PFSK-1 (cell line): ENCODE measurements at regions not wholly inside any gene's neighbourhood (a gene's known extent, or its start where the extent isn't known, plus 50 kb on each side); places are given as distances from the start of the nearest gene placed in this dataset.

Source experiments
- FOXP2 ChIP-seq: optimal IDR thresholded peaks from 2 replicates; pipeline ENCODE3; 2011; ENCODE audit warnings: borderline replicate concordance, control low read depth, inconsistent platforms; ENCODE audit not compliant: insufficient read depth; ENCODE audit errors: extremely low read length, extremely low read depth
- POLR2AphosphoS5 ChIP-seq: IDR thresholded peaks from 2 replicates; pipeline ENCODE4 v1.6.1; 2012; ENCODE audit warnings: low read depth, mild to moderate bottlenecking, control low read depth, low read length, moderate library complexity
- SIN3A ChIP-seq: IDR thresholded peaks from 2 replicates; pipeline ENCODE4 v1.6.1; 2012; ENCODE audit warnings: mild to moderate bottlenecking, low read length, moderate library complexity, borderline replicate concordance; ENCODE audit not compliant: insufficient read depth
- TAF1 ChIP-seq: IDR thresholded peaks from 2 replicates; pipeline ENCODE4 v1.6.1; 2012; ENCODE audit warnings: low read length, control low read depth, borderline replicate concordance; ENCODE audit not compliant: insufficient read depth
- TF ChIP-seq, protein P1 (sequence below), 2 experiments: IDR thresholded peaks; 2 replicates each; pipeline versions ENCODE4 v1.6.1 to v1.8.0; 2011 to 2012; ENCODE audit warnings: low read depth in 2 of 2, low read length in 2 of 2, control low read depth in 1 of 2, inconsistent platforms in 1 of 2, mild to moderate bottlenecking in 1 of 2, moderate library complexity in 1 of 2; ENCODE audit not compliant: insufficient read depth in 1 of 2

GRCh38 chr1:11354893-11355553, 82.0 kb downstream of the UBIAD1 start:
- TF ChIP-seq POLR2AphosphoS5 (no peak), FOXP2 (no peak), TAF1 (no peak), SIN3A (no peak)
- TF ChIP-seq, protein P1, sequence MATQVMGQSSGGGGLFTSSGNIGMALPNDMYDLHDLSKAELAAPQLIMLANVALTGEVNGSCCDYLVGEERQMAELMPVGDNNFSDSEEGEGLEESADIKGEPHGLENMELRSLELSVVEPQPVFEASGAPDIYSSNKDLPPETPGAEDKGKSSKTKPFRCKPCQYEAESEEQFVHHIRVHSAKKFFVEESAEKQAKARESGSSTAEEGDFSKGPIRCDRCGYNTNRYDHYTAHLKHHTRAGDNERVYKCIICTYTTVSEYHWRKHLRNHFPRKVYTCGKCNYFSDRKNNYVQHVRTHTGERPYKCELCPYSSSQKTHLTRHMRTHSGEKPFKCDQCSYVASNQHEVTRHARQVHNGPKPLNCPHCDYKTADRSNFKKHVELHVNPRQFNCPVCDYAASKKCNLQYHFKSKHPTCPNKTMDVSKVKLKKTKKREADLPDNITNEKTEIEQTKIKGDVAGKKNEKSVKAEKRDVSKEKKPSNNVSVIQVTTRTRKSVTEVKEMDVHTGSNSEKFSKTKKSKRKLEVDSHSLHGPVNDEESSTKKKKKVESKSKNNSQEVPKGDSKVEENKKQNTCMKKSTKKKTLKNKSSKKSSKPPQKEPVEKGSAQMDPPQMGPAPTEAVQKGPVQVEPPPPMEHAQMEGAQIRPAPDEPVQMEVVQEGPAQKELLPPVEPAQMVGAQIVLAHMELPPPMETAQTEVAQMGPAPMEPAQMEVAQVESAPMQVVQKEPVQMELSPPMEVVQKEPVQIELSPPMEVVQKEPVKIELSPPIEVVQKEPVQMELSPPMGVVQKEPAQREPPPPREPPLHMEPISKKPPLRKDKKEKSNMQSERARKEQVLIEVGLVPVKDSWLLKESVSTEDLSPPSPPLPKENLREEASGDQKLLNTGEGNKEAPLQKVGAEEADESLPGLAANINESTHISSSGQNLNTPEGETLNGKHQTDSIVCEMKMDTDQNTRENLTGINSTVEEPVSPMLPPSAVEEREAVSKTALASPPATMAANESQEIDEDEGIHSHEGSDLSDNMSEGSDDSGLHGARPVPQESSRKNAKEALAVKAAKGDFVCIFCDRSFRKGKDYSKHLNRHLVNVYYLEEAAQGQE (IDR thresholded peaks at IDR 0.05; ENCODE audit: insufficient read depth in 1 of 2, low read depth in 2 of 2, low read length in 2 of 2) = no peak
